Common myeloid progenitor, CD34-positive (primary cell): ENCODE measurements at regions not wholly inside any gene's neighbourhood (a gene's known extent, or its start where the extent isn't known, plus 50 kb on each side); places are given as distances from the start of the nearest gene placed in this dataset.
A peak's percentile ranks its signal among the peaks of the same experiment; 100 is the strongest.

ENCODE experiments used
- CTCF ChIA-PET: fragments of 350-600 bp; sonication (Branson Sonifier 250); formaldehyde crosslinking; loops from one replicate; lab custom pipeline; 2021; ENCODE audit warnings: antibody characterized with exemption; lab: Charles Lee
- POLR2A ChIA-PET: fragments of 350-600 bp; sonication (Branson Sonifier 250); formaldehyde crosslinking; loops from one replicate; lab custom pipeline; 2021; ENCODE audit warnings: antibody characterized with exemption; lab: Charles Lee
- DNase-seq, 3 donors: peaks; one replicate each; pipeline versions ENCODE4 v3.0.0 to v3.0.0-alpha.2; 2013
- H3K27ac ChIP-seq, 2 experiments: 1 replicate in 1 of 2; 2 replicates in 1 of 2; pipeline ENCODE4 v1.7.0; 2013; ENCODE audit warnings: inconsistent platforms in 2 of 2, low read length in 2 of 2, mild to moderate bottlenecking in 2 of 2, low read depth in 1 of 2, moderate library complexity in 1 of 2; ENCODE audit not compliant: severe bottlenecking in 2 of 2, insufficient read depth in 1 of 2, poor library complexity in 1 of 2
- H3K27me3 ChIP-seq, 5 experiments: replicated peaks in 2 of 5; 1 replicate in 3 of 5; 2 replicates in 2 of 5; pipeline versions ENCODE4 v1.6.1 to v1.7.0; 2013; ENCODE audit warnings: low read length in 4 of 5, mild to moderate bottlenecking in 2 of 5, moderate library complexity in 2 of 5, inconsistent platforms in 1 of 5; ENCODE audit not compliant: insufficient read depth in 5 of 5, control insufficient read depth in 4 of 5
- H3K36me3 ChIP-seq, 4 experiments: 1 replicate in 2 of 4; 2 replicates in 2 of 4; pipeline versions ENCODE4 v1.6.1 to v1.7.0; 2013; ENCODE audit warnings: low read length in 3 of 4, control low read depth in 1 of 4, mild to moderate bottlenecking in 1 of 4; ENCODE audit not compliant: control insufficient read depth in 4 of 4, insufficient read depth in 4 of 4
- H3K4me1 ChIP-seq, 4 experiments: 1 replicate in 3 of 4; 2 replicates in 1 of 4; pipeline versions ENCODE4 v1.6.1 to v1.7.1; 2013; ENCODE audit warnings: low read length in 3 of 4, mild to moderate bottlenecking in 3 of 4, control low read depth in 1 of 4, inconsistent platforms in 1 of 4, moderate library complexity in 1 of 4; ENCODE audit not compliant: control insufficient read depth in 4 of 4, insufficient read depth in 4 of 4; ENCODE audit errors: control extremely low read depth in 1 of 4
- H3K4me3 ChIP-seq, 7 experiments: 1 replicate in 4 of 7; 2 replicates in 3 of 7; pipeline versions ENCODE4 v1.5.1 to v1.7.0; 2013; ENCODE audit warnings: mild to moderate bottlenecking in 7 of 7, low read length in 6 of 7, moderate library complexity in 6 of 7, inconsistent platforms in 2 of 7, low read depth in 2 of 7, control low read depth in 1 of 7; ENCODE audit not compliant: insufficient read depth in 4 of 7, control insufficient read depth in 1 of 7; ENCODE audit errors: extremely low read depth in 1 of 7
- H3K9me3 ChIP-seq, 5 experiments: 1 replicate in 4 of 5; 2 replicates in 1 of 5; pipeline versions ENCODE4 v1.6.1 to v1.7.1; 2013; ENCODE audit warnings: low read length in 4 of 5, mild to moderate bottlenecking in 2 of 5, inconsistent platforms in 1 of 5, low read depth in 1 of 5, moderate library complexity in 1 of 5; ENCODE audit not compliant: control insufficient read depth in 4 of 5, insufficient read depth in 2 of 5; ENCODE audit errors: control extremely low read depth in 1 of 5
- WGBS: methylation state at CpG from one replicate; pipeline ENCODE4 v1.1.5; 2013; ENCODE audit not compliant: insufficient coverage; 5-methylcytosine and 5-hydroxymethylcytosine counted together

GRCh38 chr14:89613260-89614008 lies 196.4 kb upstream of the FOXN3 start:
- peaks cover 15 to 64% (median 43%) of the 10 kb centered on the region in 4 experiments for H3K4me1 ChIP-seq
- H3K4me3 ChIP-seq, result peak overlapping the region in 2 of 7 experiments; percentile 20 to 39
- CTCF ChIA-PET, result interaction anchor here (1.0 kb wide), 2 partner anchors 22 to 43 kb away, joined by 3 read pairs; no protein-coding TSS in a partner anchor

GRCh38 chr14:89609500-89610100 lies 192.6 kb upstream of the FOXN3 start:
- peaks cover 0 to 31% (median 17%) of the 10 kb centered on the region in 4 experiments for H3K4me1 ChIP-seq
- ChIA-PET POLR2A (interaction anchor here (0.5 kb wide), 1 partner anchor 174 kb away, joined by 3 read pairs; no protein-coding TSS in a partner anchor), CTCF (no interaction called here)
- no peaks in the 10 kb centered on the region for H3K27me3 ChIP-seq
- no peak overlapping the region for H3K4me3 ChIP-seq
- no peak overlapping the region for H3K27ac ChIP-seq
- no peak for DNase-seq
- H3K36me3 ChIP-seq, result peaks cover 0 to 4% (median 2%) of the 10 kb centered on the region in 4 experiments
- WGBS, result 81% methylated on average over 10 of the region's 12 CpGs
- peaks cover 0 to 4% (median 2%) of the 10 kb centered on the region in 5 experiments for H3K9me3 ChIP-seq

More at GRCh38 chr14:89613260-89614008, 196.4 kb upstream of the FOXN3 start:
- Histone ChIP-seq H3K36me3 (peaks cover 0 to 4% (median 1%) of the 10 kb centered on the region in 4 experiments), H3K9me3 (no peaks in the 10 kb centered on the region), H3K27me3 (no peaks in the 10 kb centered on the region), H3K27ac (peak overlapping the region; percentile 33 to 91)
- WGBS, result no CpG with 5 or more reads among the region's 5 CpGs
- DNase-seq, result no peak
- POLR2A ChIA-PET, result no interaction called here

DNA sequence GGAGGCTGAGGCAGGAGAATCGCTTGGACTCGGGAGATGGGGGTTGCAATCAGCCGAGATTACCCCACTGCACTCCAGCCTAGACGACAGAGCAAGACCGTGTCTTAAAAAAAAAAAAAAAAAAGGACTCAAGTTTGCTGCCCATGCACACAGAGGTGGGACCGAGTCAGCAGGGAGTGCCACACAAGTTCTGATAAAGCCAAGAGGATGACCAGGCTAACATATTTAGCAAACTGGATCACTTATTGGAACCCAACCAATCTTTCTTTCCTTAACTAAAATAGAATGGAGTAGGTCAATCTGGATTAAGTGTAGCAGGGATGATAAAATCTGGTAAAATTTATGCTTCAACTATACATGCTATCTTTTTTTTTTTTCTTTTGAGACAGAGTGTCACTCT lies 190.4 kb upstream of the FOXN3 start:
- no peak overlapping the region for H3K27ac ChIP-seq
- DNase-seq, result no peak
- CTCF ChIA-PET, result interaction anchor here (1.0 to 1.8 kb wide), 2 partner anchors 8 to 10 kb away, joined by 3 to 6 read pairs; no protein-coding TSS in a partner anchor
- peaks cover 0 to 4% (median 3%) of the 10 kb centered on the region in 4 experiments for H3K36me3 ChIP-seq
- POLR2A ChIA-PET, result no interaction called here
- H3K4me1 ChIP-seq, result peaks cover 0 to 14% (median 8%) of the 10 kb centered on the region in 4 experiments
- WGBS, result 99% methylated on average over 5 of the region's 6 CpGs
- no peaks in the 10 kb centered on the region for H3K27me3 ChIP-seq
- H3K4me3 ChIP-seq, result no peak overlapping the region
- H3K9me3 ChIP-seq, result peaks cover 0 to 5% (median 4%) of the 10 kb centered on the region in 5 experiments

DNA sequence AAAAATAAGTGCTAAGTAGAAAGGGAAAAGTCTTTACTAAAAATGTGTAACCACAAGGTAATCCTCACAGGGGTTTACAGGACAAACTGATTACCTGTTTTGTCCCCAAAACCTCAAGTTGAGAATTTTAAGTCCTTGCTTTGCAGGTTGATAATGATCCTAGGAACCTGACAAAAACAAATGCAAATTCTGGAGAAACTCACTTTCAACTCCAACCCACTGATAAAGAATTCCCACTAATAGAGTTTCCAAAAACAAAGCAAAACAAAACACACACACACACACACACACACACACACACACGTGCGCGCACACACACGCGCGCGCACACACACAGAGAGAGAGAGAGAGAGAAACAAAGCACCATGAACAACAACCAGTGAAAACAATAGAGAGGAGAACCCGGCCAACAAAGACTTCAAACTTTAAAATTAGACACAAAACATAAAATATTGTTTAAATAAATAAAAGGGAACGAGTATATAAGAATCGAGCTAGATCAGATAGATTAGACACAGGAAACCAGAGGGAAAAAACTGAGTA lies 187.0 kb upstream of the FOXN3 start:
- Histone ChIP-seq H3K4me1 (peaks cover 0 to 6% (median 3%) of the 10 kb centered on the region in 4 experiments), H3K9me3 (peaks cover 0 to 31% (median 15%) of the 10 kb centered on the region in 5 experiments), H3K27me3 (no peaks in the 10 kb centered on the region), H3K4me3 (peak overlapping the region in 2 of 7 experiments; percentile 15 to 36), H3K27ac (peak overlapping the region in 1 of 2 experiments; percentile 65), H3K36me3 (peaks cover 0 to 19% (median 6%) of the 10 kb centered on the region in 4 experiments)
- POLR2A ChIA-PET, result interaction anchor here (0.7 kb wide), 2 partner anchors 97 to 115 kb away, joined by 3 read pairs; no protein-coding TSS in a partner anchor
- DNase-seq, result peak in 2 of 3 donors; percentile 50 to 58
- no CpG with 5 or more reads among the region's 10 CpGs for WGBS
- CTCF ChIA-PET, result interaction anchor here (0.7 to 1.3 kb wide), 2 partner anchors 14 to 167 kb away, joined by 3 to 4 read pairs; no protein-coding TSS in a partner anchor

- Histone ChIP-seq H3K4me3 (peak overlapping the region in 1 of 7 experiments; percentile 10), H3K27ac (no peak overlapping the region), H3K27me3 (no peaks in the 10 kb centered on the region), H3K36me3 (peaks cover 0 to 19% (median 8%) of the 10 kb centered on the region in 4 experiments), H3K4me1 (peaks cover 0 to 6% (median 3%) of the 10 kb centered on the region in 4 experiments), H3K9me3 (peaks cover 0 to 54% (median 22%) of the 10 kb centered on the region in 5 experiments)
- DNase-seq, result no peak
- WGBS, result 80% methylated on average over 3 of the region's 3 CpGs
- POLR2A ChIA-PET, result no interaction called here
- CTCF ChIA-PET, result interaction anchor here (0.7 to 0.8 kb wide), 3 partner anchors 11 to 103 kb away, joined by 3 to 4 read pairs (median 3); no protein-coding TSS in a partner anchor
These were observed 184.2 kb upstream of the FOXN3 start for GRCh38 chr14:89600950-89601826.

- ChIA-PET CTCF (interaction anchor here (1.1 kb wide), 1 partner anchor 8 kb away, joined by 3 read pairs; no protein-coding TSS in a partner anchor), POLR2A (no interaction called here)
- Histone ChIP-seq H3K4me1 (peaks cover 0 to 6% (median 3%) of the 10 kb centered on the region in 4 experiments), H3K9me3 (peaks cover 0 to 60% (median 26%) of the 10 kb centered on the region in 5 experiments), H3K4me3 (no peak overlapping the region), H3K27ac (no peak overlapping the region), H3K36me3 (peaks cover 0 to 19% (median 8%) of the 10 kb centered on the region in 4 experiments), H3K27me3 (no peaks in the 10 kb centered on the region)
- no peak for DNase-seq
These were observed 183.0 kb upstream of the FOXN3 start for GRCh38 chr14:89600029-89600428.
